DND-41 (cell line): ENCODE measurements at regions not wholly inside any gene's neighbourhood (a gene's known extent, or its start where the extent isn't known, plus 50 kb on each side); places are given as distances from the start of the nearest gene placed in this dataset.

ENCODE experiments used
- ATAC-seq: fragments of 200-7000 bp; cut with Tn5 transposase; 3 replicates; pipeline ENCODE4 v1.9.1; 2021; ENCODE audit warnings: low read depth; ENCODE audit not compliant: insufficient read depth
- DNase-seq: peaks from one replicate; pipeline ENCODE4 v3.0.0-alpha.2; 2020
- H2AFZ ChIP-seq: 2 replicates; pipeline ENCODE4 v1.6.0; 2012; ENCODE audit warnings: low read depth, low read length
- H3K27ac ChIP-seq: 2 replicates; pipeline ENCODE4 v1.5.1; 2012; ENCODE audit warnings: low read length, inconsistent platforms
- H3K27me3 ChIP-seq: fragments of 200-600 bp; sonication (generic); 2 replicates; pipeline ENCODE4 v1.6.0; 2012; ENCODE audit warnings: low read length, mild to moderate bottlenecking, inconsistent platforms; ENCODE audit not compliant: insufficient read depth, poor library complexity
- H3K36me3 ChIP-seq: 2 replicates; pipeline ENCODE4 v1.5.1; 2012; ENCODE audit warnings: low read length, inconsistent platforms; ENCODE audit not compliant: insufficient read depth
- H3K4me1 ChIP-seq: 2 replicates; pipeline ENCODE4 v1.5.1; 2012; ENCODE audit warnings: mild to moderate bottlenecking, low read length; ENCODE audit not compliant: insufficient read depth
- H3K4me2 ChIP-seq: 2 replicates; pipeline ENCODE4 v1.6.0; 2012; ENCODE audit warnings: mild to moderate bottlenecking, moderate library complexity, low read length, inconsistent platforms; ENCODE audit not compliant: insufficient read depth
- H3K4me3 ChIP-seq, 2 experiments: fragments of 200-600 bp in 1 of 2; shearing (Covaris generic) in 1 of 2; 2 replicates each; pipeline ENCODE4 v1.5.1; 2012 to 2016; ENCODE audit warnings: inconsistent platforms in 2 of 2, low read length in 2 of 2, mild to moderate bottlenecking in 2 of 2, low read depth in 1 of 2, moderate library complexity in 1 of 2
- H3K79me2 ChIP-seq: 2 replicates; pipeline ENCODE4 v1.6.0; 2012; ENCODE audit warnings: low read length, inconsistent platforms; ENCODE audit not compliant: insufficient read depth
- H3K9ac ChIP-seq: 2 replicates; pipeline ENCODE4 v1.6.0; 2012; ENCODE audit warnings: low read depth, mild to moderate bottlenecking, inconsistent platforms, low read length, moderate library complexity
- H3K9me3 ChIP-seq: 2 replicates; pipeline ENCODE4 v1.5.1; 2012; ENCODE audit warnings: low read length, moderate library complexity, mild to moderate bottlenecking, inconsistent platforms; ENCODE audit not compliant: insufficient read depth, severe bottlenecking
- H4K20me1 ChIP-seq: 2 replicates; pipeline ENCODE4 v1.6.0; 2012; ENCODE audit warnings: low read length; ENCODE audit not compliant: insufficient read depth
- EZH2 ChIP-seq: IDR thresholded peaks from 3 replicates; pipeline ENCODE4 v1.6.1; 2012; ENCODE audit warnings: borderline replicate concordance, low read depth, mild to moderate bottlenecking, moderate library complexity, low read length, inconsistent platforms; ENCODE audit not compliant: severe bottlenecking
- TF ChIP-seq, protein P1 (sequence below): IDR thresholded peaks from 2 replicates; pipeline ENCODE4 v1.5.1; 2012; ENCODE audit warnings: borderline replicate concordance, low read length, moderate library complexity, mild to moderate bottlenecking; ENCODE audit not compliant: poor library complexity, severe bottlenecking; ENCODE audit errors: extremely low read depth

DNA sequence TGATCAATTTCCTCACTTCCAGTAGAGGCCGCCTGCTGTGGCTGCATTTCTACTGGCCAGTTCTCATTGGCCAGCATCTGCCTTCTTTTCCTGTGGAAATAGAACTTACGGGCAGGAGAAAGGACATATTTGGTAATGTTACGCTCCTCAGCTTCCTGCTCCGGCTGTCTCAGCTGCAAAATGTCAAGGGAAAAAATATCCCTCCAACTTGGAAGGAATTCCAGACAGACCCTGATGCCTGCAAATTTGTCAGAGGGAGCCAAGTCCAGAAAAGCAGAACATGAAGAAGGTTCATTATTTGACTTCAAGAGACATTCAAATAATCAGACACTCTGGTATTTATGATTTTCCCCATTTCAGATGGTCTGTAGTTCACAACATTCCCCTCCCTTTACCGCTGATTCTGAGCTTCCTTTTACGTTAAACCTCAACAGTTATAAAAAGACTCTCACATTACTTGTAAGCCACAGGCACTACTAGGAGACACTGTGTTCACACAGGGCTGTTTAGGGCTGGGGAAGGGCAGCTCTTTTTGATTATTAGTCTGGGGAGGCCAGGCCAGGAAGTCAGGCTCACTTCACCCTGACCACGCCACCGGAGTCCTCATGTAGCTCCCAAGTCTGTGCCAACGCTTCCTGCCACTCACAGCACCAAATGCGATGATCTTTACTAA is 179.6 kb upstream of the CCN2 start:
- no peaks in the 10 kb centered on the region for H4K20me1 ChIP-seq
- ATAC-seq: no peak
- no peaks in the 10 kb centered on the region for H3K27me3 ChIP-seq
- H3K4me1 ChIP-seq: no peaks in the 10 kb centered on the region
- TF ChIP-seq EZH2: no peak
- TF ChIP-seq, protein P1, sequence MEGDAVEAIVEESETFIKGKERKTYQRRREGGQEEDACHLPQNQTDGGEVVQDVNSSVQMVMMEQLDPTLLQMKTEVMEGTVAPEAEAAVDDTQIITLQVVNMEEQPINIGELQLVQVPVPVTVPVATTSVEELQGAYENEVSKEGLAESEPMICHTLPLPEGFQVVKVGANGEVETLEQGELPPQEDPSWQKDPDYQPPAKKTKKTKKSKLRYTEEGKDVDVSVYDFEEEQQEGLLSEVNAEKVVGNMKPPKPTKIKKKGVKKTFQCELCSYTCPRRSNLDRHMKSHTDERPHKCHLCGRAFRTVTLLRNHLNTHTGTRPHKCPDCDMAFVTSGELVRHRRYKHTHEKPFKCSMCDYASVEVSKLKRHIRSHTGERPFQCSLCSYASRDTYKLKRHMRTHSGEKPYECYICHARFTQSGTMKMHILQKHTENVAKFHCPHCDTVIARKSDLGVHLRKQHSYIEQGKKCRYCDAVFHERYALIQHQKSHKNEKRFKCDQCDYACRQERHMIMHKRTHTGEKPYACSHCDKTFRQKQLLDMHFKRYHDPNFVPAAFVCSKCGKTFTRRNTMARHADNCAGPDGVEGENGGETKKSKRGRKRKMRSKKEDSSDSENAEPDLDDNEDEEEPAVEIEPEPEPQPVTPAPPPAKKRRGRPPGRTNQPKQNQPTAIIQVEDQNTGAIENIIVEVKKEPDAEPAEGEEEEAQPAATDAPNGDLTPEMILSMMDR: no peak
- no peak overlapping the region for H3K4me3 ChIP-seq
- no peaks in the 10 kb centered on the region for H3K9me3 ChIP-seq
- no peak overlapping the region for H2AFZ ChIP-seq
- H3K36me3 ChIP-seq: no peaks in the 10 kb centered on the region
- no peak overlapping the region for H3K4me2 ChIP-seq
- no peak overlapping the region for H3K27ac ChIP-seq
- H3K9ac ChIP-seq: no peak overlapping the region
- no peak for DNase-seq
- H3K79me2 ChIP-seq: no peaks in the 10 kb centered on the region

DNA sequence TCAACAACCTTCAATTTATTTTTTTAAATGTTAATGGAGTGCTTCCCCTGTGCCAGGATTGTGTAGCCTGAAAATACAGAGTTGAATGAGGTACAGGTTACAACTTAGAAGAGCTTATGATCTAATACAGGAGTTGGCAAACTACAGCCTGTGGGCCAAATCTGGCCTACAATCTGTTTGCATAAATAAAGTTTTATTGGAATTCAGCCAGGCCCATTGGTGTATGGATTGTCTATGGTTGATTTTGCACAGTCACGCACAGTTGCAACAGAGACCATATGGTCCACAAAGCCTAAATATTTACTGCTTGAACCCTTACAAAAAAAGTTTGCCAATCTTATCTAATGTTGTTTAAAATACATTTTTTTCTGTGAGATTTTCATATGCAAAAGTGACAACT is 177.3 kb upstream of the CCN2 start:
- H2AFZ ChIP-seq: no peak overlapping the region
- no peak for TF ChIP-seq EZH2
- TF ChIP-seq, protein P1: no peak
- H3K4me2 ChIP-seq: no peak overlapping the region
- no peaks in the 10 kb centered on the region for H3K4me1 ChIP-seq
- H3K36me3 ChIP-seq: no peaks in the 10 kb centered on the region
- H3K27me3 ChIP-seq: no peaks in the 10 kb centered on the region
- no peak for DNase-seq
- H4K20me1 ChIP-seq: no peaks in the 10 kb centered on the region
- no peak overlapping the region for H3K9ac ChIP-seq
- H3K4me3 ChIP-seq: no peak overlapping the region
- no peaks in the 10 kb centered on the region for H3K9me3 ChIP-seq
- H3K27ac ChIP-seq: no peak overlapping the region
- no peak for ATAC-seq
- no peaks in the 10 kb centered on the region for H3K79me2 ChIP-seq

DNA sequence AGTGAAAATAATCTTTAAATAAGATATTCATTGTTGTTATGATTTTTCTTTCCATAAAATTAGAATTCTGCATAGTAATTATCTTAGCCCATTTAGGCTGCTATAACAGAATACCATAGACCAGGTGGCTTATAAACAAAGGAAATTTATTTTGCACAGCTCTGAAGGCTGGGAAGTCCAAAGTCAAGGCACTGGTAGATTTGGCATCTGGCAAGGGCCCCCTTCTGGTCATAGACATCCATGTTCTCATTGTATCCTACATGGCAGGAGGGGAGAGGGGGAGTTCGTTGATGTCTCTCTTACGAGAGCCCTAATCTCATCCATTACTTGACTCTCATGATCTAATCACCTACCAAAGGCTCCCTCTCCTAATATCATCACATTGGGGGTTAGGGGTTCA is 175.0 kb upstream of the CCN2 start:
- ATAC-seq: no peak
- Histone ChIP-seq H3K27ac (no peak overlapping the region), H3K9me3 (no peaks in the 10 kb centered on the region), H4K20me1 (no peaks in the 10 kb centered on the region), H3K27me3 (no peaks in the 10 kb centered on the region), H3K36me3 (no peaks in the 10 kb centered on the region), H3K9ac (no peak overlapping the region), H2AFZ (no peak overlapping the region), H3K4me1 (no peaks in the 10 kb centered on the region), H3K4me3 (no peak overlapping the region), H3K4me2 (no peak overlapping the region), H3K79me2 (no peaks in the 10 kb centered on the region)
- no peak for DNase-seq
- TF ChIP-seq, protein P1: no peak
- no peak for TF ChIP-seq EZH2
